Adrenal gland (tissue), 9 donors: ENCODE measurements at regions not wholly inside any gene's neighbourhood (a gene's known extent, or its start where the extent isn't known, plus 50 kb on each side); places are given as distances from the start of the nearest gene placed in this dataset.

Source experiments
- DNase-seq, 7 donors: peaks; one replicate each; pipeline ENCODE4 v3.0.0-alpha.2; 2019 to 2020
- H3K27ac ChIP-seq, 5 donors: fragments of 200-600 bp; sonication (generic) in 4 of 5; 1 replicate in 3 of 5; 2 replicates in 2 of 5; pipeline versions ENCODE4 v1.5.1 to v1.8.0; 2016 to 2020; ENCODE audit warnings: mild to moderate bottlenecking in 1 of 5
- H3K27me3 ChIP-seq: fragments of 200-600 bp; 2 replicates; pipeline ENCODE4 v1.8.0; 2021
- H3K36me3 ChIP-seq, 2 donors: fragments of 200-600 bp; replicated peaks in 1 of 2; 1 replicate in 1 of 2; 2 replicates in 1 of 2; pipeline versions ENCODE4 v1.5.1 to v1.8.0; 2018 to 2022
- H3K4me1 ChIP-seq, 2 donors: fragments of 200-600 bp; replicated peaks in 1 of 2; 1 replicate in 1 of 2; 2 replicates in 1 of 2; pipeline versions ENCODE4 v1.5.1 to v1.8.0; 2018 to 2021
- H3K4me3 ChIP-seq, 4 donors: fragments of 200-600 bp; sonication (generic) in 3 of 4; one replicate each; pipeline ENCODE4 v1.5.1; 2016 to 2018
- H3K9me3 ChIP-seq, 3 donors: fragments of 200-600 bp; sonication (generic) in 1 of 3; replicated peaks in 1 of 3; 1 replicate in 2 of 3; 2 replicates in 1 of 3; pipeline versions ENCODE4 v1.5.1 to v1.8.0; 2016 to 2021
- CTCF ChIP-seq, 6 experiments: fragments of 450-650 bp in 4 of 6; fragments of 200-600 bp in 2 of 6; sonication (generic) in 1 of 6; IDR thresholded peaks; 1 replicate in 5 of 6; 2 replicates in 1 of 6; pipeline versions ENCODE4 v1.5.1 to v1.8.0; 2016 to 2021; ENCODE audit warnings: antibody characterized with exemption in 6 of 6, mild to moderate bottlenecking in 2 of 6, moderate library complexity in 1 of 6
- POLR2A ChIP-seq, 2 donors: fragments of 450-650 bp; IDR thresholded peaks; one replicate each; pipeline ENCODE4 v1.6.1; 2017; ENCODE audit warnings: antibody characterized with exemption in 2 of 2, mild to moderate bottlenecking in 2 of 2, moderate library complexity in 1 of 2
- WGBS, 4 donors: extraction: QIAGEN DNeasy Blood & Tissue Kit in 2 of 4; methylation state at CpG; one replicate each; pipeline versions ENCODE4 v1.1.5 to v1.1.7; 2013 to 2017; 5-methylcytosine and 5-hydroxymethylcytosine counted together
- intact Hi-C, 2 donors: fragments of 100-400 bp; cut with DNase I; formaldehyde crosslinking; loops; one replicate each; pipeline versions ENCODE4 v1.14.1 to v1.15.0; 2022 to 2023
- donor health status: healthy with polysubstance abuse.
- donor health status: Bipolar disorder and iron deficiency.
- donor health status: DM: yes; HTN: yes; CAD: no.
- donor health status: DM: no; HTN: no; CAD: no.
- donor health status: DM: no; HTN: no; CAD: no.

- intact Hi-C loops, result no loop called here
- 43 to 51% (median 48%) methylated on average over 9 of the region's 9 CpGs for WGBS, 4 donors
- H3K27ac ChIP-seq, result no peak overlapping the region
Measured at GRCh38 chr6:164098857-164099267, 684.3 kb downstream of the QKI start.

GRCh38 chr6:164097551-164098398 lies 683.3 kb downstream of the QKI start:
- 62 to 72% (median 68%) methylated on average over 11 of the region's 11 CpGs for WGBS, 4 donors
- DNase-seq, result peak in 2 of 7 donors; percentile 8 to 33
- intact Hi-C loops, result no loop called here
- H3K4me3 ChIP-seq, result no peak overlapping the region
- TF ChIP-seq POLR2A (IDR thresholded peaks at IDR 0.05) (no peak), CTCF (IDR thresholded peaks at IDR 0.05) (no peak)
- H3K4me1 ChIP-seq, result no peaks in the 10 kb centered on the region
- no peaks in the 10 kb centered on the region for H3K36me3 ChIP-seq
- H3K27ac ChIP-seq, result no peak overlapping the region
- no peaks in the 10 kb centered on the region for H3K9me3 ChIP-seq
- no peaks in the 10 kb centered on the region for H3K27me3 ChIP-seq

More at GRCh38 chr6:164098857-164099267, 684.3 kb downstream of the QKI start:
- TF ChIP-seq CTCF (IDR thresholded peaks at IDR 0.05) (no peak), POLR2A (IDR thresholded peaks at IDR 0.05) (no peak)
- no peaks in the 10 kb centered on the region for H3K4me1 ChIP-seq
- peak in 5 of 7 donors; percentile 18 to 69 (median 33) for DNase-seq
- H3K36me3 ChIP-seq, result no peaks in the 10 kb centered on the region
- H3K4me3 ChIP-seq, result no peak overlapping the region
- no peaks in the 10 kb centered on the region for H3K9me3 ChIP-seq
- H3K27me3 ChIP-seq, result no peaks in the 10 kb centered on the region

- TF ChIP-seq CTCF (IDR thresholded peaks at IDR 0.05), result no peak
- Histone ChIP-seq H3K4me3 (no peak overlapping the region), H3K27ac (no peak overlapping the region), H3K27me3 (no peaks in the 10 kb centered on the region), H3K4me1 (no peaks in the 10 kb centered on the region), H3K36me3 (no peaks in the 10 kb centered on the region), H3K9me3 (no peaks in the 10 kb centered on the region)
- DNase-seq, result no peak
- intact Hi-C loops, result no loop called here
- 87 to 90% (median 89%) methylated on average over 4 of the region's 4 CpGs for WGBS, 4 donors
Measured at GRCh38 chr6:164097056-164097455, 682.5 kb downstream of the QKI start.

DNA sequence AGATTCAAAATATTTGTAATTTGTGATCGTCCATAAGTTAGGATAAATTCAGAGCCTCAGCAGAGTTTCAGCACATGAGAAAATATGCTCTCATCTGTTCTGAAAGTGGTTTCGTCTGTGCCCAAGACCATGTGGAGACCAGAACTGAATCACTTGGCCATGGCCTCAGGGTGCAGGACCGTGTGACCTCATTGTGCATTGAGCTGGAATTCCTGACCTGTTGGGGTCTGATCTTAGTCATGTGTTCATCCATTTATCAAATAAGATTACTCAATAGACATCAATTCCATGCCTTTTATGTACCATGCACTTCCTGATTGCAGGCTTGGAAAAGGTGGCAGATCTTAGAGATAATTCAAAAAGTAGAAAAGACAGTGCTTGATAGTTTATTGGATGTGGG lies 680.5 kb downstream of the QKI start:
- DNase-seq, result no peak
- Histone ChIP-seq H3K4me3 (no peak overlapping the region), H3K9me3 (no peaks in the 10 kb centered on the region), H3K27ac (no peak overlapping the region), H3K4me1 (no peaks in the 10 kb centered on the region), H3K36me3 (no peaks in the 10 kb centered on the region), H3K27me3 (no peaks in the 10 kb centered on the region)
- WGBS, 4 donors, result 69 to 91% (median 85%) methylated on average over 3 of the region's 3 CpGs
- TF ChIP-seq POLR2A (IDR thresholded peaks at IDR 0.05) (no peak), CTCF (IDR thresholded peaks at IDR 0.05) (no peak)
- intact Hi-C loops, result no loop called here
